ENCODE measurements at regions not wholly inside any gene's neighbourhood (a gene's known extent, or its start where the extent isn't known, plus 50 kb on each side); places are given as distances from the start of the nearest gene placed in this dataset.

- in situ Hi-C loops (cut with HindIII; ENCODE audit: low sequenced_read_pairs) = no loop called here
- no peak overlapping the region for H3K4me3 ChIP-seq (ENCODE audit: low read depth, low read length)
- DNase-seq (ENCODE audit: low read depth) = no peak
- TF ChIP-seq, protein P1, sequence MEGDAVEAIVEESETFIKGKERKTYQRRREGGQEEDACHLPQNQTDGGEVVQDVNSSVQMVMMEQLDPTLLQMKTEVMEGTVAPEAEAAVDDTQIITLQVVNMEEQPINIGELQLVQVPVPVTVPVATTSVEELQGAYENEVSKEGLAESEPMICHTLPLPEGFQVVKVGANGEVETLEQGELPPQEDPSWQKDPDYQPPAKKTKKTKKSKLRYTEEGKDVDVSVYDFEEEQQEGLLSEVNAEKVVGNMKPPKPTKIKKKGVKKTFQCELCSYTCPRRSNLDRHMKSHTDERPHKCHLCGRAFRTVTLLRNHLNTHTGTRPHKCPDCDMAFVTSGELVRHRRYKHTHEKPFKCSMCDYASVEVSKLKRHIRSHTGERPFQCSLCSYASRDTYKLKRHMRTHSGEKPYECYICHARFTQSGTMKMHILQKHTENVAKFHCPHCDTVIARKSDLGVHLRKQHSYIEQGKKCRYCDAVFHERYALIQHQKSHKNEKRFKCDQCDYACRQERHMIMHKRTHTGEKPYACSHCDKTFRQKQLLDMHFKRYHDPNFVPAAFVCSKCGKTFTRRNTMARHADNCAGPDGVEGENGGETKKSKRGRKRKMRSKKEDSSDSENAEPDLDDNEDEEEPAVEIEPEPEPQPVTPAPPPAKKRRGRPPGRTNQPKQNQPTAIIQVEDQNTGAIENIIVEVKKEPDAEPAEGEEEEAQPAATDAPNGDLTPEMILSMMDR (IDR thresholded peaks at IDR 0.05; ENCODE audit: low read depth, low read length, missing control alignments) = no peak
Observed at GRCh38 chr17:71111934-71112333, 942.6 kb downstream of the KCNJ2 start.

DNA sequence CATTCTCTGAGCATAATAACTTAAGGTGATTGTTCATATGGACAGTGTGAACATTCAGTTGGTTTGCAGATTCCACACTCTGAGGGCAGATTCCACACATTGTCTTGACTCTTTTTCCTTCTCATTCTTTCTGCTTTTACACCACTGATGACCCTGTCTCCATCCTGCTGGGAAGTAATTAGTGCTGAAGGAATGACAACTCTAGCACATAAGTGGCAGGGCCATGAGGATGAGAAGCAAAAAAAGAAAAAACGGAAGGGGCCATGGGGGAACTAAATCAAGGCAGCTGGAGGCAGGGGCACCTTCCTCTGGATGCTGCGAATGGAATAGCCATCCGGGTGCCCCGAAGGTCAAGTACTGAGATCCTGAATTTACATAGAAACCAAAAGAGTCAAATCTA is 944.0 kb downstream of the KCNJ2 start:
- DNase-seq (ENCODE audit: low read depth) = no peak
- H3K4me3 ChIP-seq (ENCODE audit: low read depth, low read length) = no peak overlapping the region
- TF ChIP-seq, protein P1 (IDR thresholded peaks at IDR 0.05; ENCODE audit: low read depth, low read length, missing control alignments) = no peak
- in situ Hi-C loops (cut with HindIII; ENCODE audit: low sequenced_read_pairs) = no loop called here

DNA sequence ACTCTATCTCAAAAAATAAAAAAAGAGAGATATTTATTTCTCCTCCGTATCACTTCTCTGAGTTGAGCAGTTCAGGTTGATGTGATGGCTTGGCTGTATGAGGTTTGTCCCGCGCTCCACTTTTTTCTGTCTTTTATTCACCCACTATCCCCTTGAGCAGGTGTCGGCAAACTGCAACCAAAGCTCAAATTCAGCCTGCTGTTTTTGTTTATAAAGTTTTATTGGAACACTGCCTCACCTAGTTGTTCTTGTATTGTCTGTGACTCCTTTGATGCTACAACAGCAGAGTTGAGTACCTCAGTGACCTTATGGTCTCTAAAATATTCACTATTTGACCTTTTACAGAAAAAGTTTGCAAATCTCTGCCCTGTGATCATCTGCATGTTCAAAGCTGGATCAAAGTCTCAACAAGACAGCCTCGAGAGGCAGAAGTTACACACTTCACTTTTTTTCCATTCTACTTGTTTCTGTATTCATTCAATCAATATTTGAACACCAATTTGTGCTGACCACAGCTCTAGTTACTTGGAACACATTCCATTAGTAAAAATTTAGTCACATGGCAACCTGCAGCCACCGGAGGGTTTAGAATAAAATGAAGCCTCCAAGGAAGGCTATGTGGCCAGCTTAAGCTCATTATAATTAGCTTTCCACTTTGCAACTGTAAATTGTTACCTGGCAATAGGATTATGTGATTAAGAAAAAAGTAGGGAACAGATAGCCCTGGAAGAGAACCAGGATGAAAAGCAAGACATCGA is 945.8 kb downstream of the KCNJ2 start:
- no peak for DNase-seq (ENCODE audit: low read depth)
- H3K4me3 ChIP-seq (ENCODE audit: low read depth, low read length) = no peak overlapping the region
- in situ Hi-C loops (cut with HindIII; ENCODE audit: low sequenced_read_pairs) = no loop called here
- TF ChIP-seq, protein P1 (IDR thresholded peaks at IDR 0.05; ENCODE audit: low read depth, low read length, missing control alignments) = no peak

GRCh38 chr17:71115669-71115972 is 946.3 kb downstream of the KCNJ2 start:
- in situ Hi-C loops (cut with HindIII; ENCODE audit: low sequenced_read_pairs) = no loop called here
- TF ChIP-seq, protein P1 (IDR thresholded peaks at IDR 0.05; ENCODE audit: low read depth, low read length, missing control alignments) = no peak
- DNase-seq (ENCODE audit: low read depth) = no peak
- no peak overlapping the region for H3K4me3 ChIP-seq (ENCODE audit: low read depth, low read length)

- peak; percentile 54 for DNase-seq (ENCODE audit: low read depth)
- TF ChIP-seq, protein P1 (IDR thresholded peaks at IDR 0.05; ENCODE audit: low read depth, low read length, missing control alignments) = no peak
- H3K4me3 ChIP-seq (ENCODE audit: low read depth, low read length) = no peak overlapping the region
- in situ Hi-C loops (cut with HindIII; ENCODE audit: low sequenced_read_pairs) = no loop called here
Observed at GRCh38 chr17:71117466-71117865, 948.1 kb downstream of the KCNJ2 start.

DNA sequence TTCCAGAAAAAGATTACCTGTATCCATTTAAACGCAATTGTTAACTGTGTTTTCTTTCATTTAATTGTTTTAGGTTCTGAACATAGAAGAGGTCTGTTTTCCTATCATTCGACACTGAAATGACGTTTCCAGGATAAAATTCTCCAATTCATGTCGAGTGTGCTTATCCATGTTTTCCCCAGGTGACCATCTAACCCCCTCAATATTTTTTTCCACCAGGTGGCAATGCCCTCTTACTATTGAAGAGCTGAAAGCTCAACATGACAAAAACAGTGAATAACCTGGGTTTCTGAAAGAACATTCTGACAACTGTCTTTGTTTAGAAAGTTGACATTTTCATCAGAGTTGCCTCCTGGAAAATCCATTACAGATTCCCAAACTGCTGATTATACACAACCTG is 948.7 kb downstream of the KCNJ2 start:
- in situ Hi-C loops (cut with HindIII; ENCODE audit: low sequenced_read_pairs) = no loop called here
- DNase-seq (ENCODE audit: low read depth) = peak; percentile 29
- H3K4me3 ChIP-seq (ENCODE audit: low read depth, low read length) = no peak overlapping the region
- TF ChIP-seq, protein P1 (IDR thresholded peaks at IDR 0.05; ENCODE audit: low read depth, low read length, missing control alignments) = peak; percentile 46

Data from astrocyte of the cerebellum (primary cell).